GM13977 (cell line): ENCODE measurements at regions not wholly inside any gene's neighbourhood (a gene's known extent, or its start where the extent isn't known, plus 50 kb on each side); places are given as distances from the start of the nearest gene placed in this dataset.

Experiments used
- DNase-seq: peaks from one replicate; pipeline ENCODE4 v3.0.0; 2012; ENCODE audit warnings: low spot score
- CTCF ChIP-seq: IDR thresholded peaks from 2 replicates; pipeline ENCODE4 v1.5.1; 2012; ENCODE audit warnings: mild to moderate bottlenecking, control low read depth; ENCODE audit not compliant: insufficient read depth; ENCODE audit errors: extremely low read depth, missing control alignments
- in situ Hi-C: fragments of 300-500 bp; cut with MboI; formaldehyde crosslinking; loops from one replicate; pipeline ENCODE4 v1.12.0; 2022; ENCODE audit warnings: low sequenced_read_pairs, low pct_unique_long_range_greater_than_20kb, mixed read lengths, inconsistent platforms; ENCODE audit not compliant: unreplicated experiment

GRCh38 chr10:36026081-36026480 lies 384.0 kb upstream of the FZD8 start:
- TF ChIP-seq CTCF, result no peak
- in situ Hi-C loops, result no loop called here

GRCh38 chr10:36023939-36024338 lies 381.8 kb upstream of the FZD8 start:
- in situ Hi-C loops, result no loop called here
- no peak for TF ChIP-seq CTCF
- DNase-seq, result no peak

More at GRCh38 chr10:36026081-36026480, 384.0 kb upstream of the FZD8 start:
- no peak for DNase-seq

GRCh38 chr10:36021096-36021495 lies 379.0 kb upstream of the FZD8 start:
- DNase-seq, result no peak
- in situ Hi-C loops, result no loop called here
- TF ChIP-seq CTCF, result no peak

DNA sequence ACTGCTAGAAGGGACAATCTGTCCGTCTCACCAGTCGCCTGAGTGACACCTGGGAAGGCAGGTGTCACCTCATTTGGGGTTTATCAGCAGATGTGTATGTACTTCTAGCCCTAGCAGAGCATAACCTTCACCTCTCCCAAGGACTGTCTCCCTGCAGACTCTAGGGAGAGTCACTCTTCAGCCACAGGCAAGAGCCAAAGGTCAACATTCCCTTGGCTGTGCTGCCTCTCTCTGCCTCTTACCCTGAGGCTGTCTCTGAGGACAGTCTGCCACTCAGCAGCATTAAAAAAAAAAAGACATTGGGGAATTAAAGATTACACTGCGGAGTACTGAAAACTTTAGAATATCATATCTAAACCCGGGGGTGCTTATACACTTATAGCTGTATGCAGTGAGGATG lies 377.7 kb upstream of the FZD8 start:
- no peak for DNase-seq
- in situ Hi-C loops, result no loop called here
- no peak for TF ChIP-seq CTCF

DNA sequence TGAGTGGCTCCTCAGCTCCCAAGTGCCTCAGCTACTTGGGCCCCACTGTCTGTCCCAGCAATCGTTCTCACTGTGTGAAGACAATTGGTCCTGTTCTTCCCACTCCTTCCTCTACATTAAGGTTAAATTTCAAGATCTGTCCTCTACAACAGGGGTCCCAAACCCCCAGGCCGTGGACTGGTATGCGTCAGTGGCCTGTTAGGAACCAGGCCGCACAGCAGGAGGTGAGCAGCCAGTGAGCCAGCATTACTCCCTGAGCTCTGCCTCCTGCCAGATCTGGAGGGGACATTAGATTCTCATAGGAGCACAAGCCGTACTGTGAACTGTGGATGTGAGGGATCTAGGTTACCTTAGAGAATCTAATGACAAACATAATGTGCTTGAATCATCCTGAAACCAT lies 376.9 kb upstream of the FZD8 start:
- in situ Hi-C loops, result no loop called here
- no peak for DNase-seq
- no peak for TF ChIP-seq CTCF

DNA sequence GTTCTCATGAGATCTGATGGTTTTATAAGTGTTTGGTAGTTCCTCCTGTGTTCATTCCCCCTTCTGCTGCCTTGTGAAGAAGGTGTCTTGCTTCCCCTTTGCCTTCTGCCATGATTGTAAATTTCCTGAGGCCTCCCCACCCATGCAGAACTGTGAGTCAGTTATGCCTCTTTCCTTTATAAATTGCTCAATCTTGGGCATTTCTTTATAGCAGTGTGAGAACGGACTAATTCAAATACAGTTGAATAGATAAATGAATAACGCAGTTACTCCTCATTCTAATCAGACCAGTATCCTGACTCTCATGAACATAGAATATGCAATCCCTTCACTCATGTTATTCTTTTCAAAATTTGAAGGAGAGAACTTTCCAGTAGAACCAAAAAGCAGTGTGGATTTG lies 375.0 kb upstream of the FZD8 start:
- in situ Hi-C loops, result no loop called here
- no peak for DNase-seq
- TF ChIP-seq CTCF, result no peak

DNA sequence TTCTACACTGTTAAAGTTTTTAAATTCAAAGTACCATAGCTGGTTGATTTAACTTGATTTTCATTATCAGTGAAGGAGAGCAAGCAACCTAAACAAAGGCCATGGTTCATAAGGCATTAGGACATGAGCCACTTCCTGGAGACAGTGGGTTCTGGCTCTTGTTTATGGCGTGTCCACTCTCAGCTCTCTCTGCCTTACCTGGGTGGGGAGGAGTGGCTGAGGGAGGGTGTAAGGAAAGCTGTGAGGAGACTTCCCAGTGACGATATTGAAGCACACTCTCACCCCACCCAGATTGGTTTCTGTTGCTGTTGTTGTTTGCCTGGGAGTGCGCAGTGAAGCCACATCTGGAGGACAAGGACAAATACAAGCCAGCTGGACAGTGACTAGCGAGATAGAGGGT lies 365.3 kb upstream of the FZD8 start:
- no peak for TF ChIP-seq CTCF
- no peak for DNase-seq

More for the DNA sequence above, 365.3 kb upstream of the FZD8 start:
- in situ Hi-C loops, result no loop called here
